Activated B cell treated with CpG ODN at 0.5 μM for 24 hours (primary cell): ENCODE measurements at regions not wholly inside any gene's neighbourhood (a gene's known extent, or its start where the extent isn't known, plus 50 kb on each side); places are given as distances from the start of the nearest gene placed in this dataset.

Experiments
- ATAC-seq: fragments of 200-7000 bp; cut with Tn5 transposase; one replicate; pipeline ENCODE4 v1.10.0; 2021; ENCODE audit warnings: low read depth, mild to moderate bottlenecking, moderate library complexity
- CTCF ChIA-PET: fragments of 350-600 bp; sonication (Branson Sonifier 250); formaldehyde crosslinking; loops from one replicate; lab custom pipeline; 2021; ENCODE audit warnings: antibody characterized with exemption; lab: Charles Lee
- POLR2A ChIA-PET: fragments of 350-600 bp; sonication (Branson Sonifier 250); formaldehyde crosslinking; loops from one replicate; lab custom pipeline; 2021; ENCODE audit warnings: antibody characterized with exemption; lab: Charles Lee
- DNase-seq: peaks from one replicate; pipeline ENCODE4 v3.0.0; 2022
- H3K27ac Mint-ChIP-seq: one replicate; pipeline ENCODE4 v1.8.0; 2020; ENCODE audit warnings: mixed read lengths
- H3K27me3 Mint-ChIP-seq: one replicate; pipeline ENCODE4 v1.8.0; 2021; ENCODE audit warnings: mixed read lengths
- H3K36me3 Mint-ChIP-seq: one replicate; pipeline ENCODE4 v1.8.0; 2021; ENCODE audit warnings: low read depth, mixed read lengths
- H3K4me1 Mint-ChIP-seq: one replicate; pipeline ENCODE4 v1.8.0; 2021; ENCODE audit warnings: mixed read lengths
- H3K4me3 Mint-ChIP-seq: one replicate; pipeline ENCODE4 v1.8.0; 2020; ENCODE audit warnings: mild to moderate bottlenecking, mixed read lengths
- H3K9me3 Mint-ChIP-seq: one replicate; pipeline ENCODE4 v1.8.0; 2020; ENCODE audit warnings: mixed read lengths
- CTCF ChIP-seq: fragments of 200-600 bp; IDR thresholded peaks from one replicate; pipeline ENCODE4 v1.8.0; 2022; ENCODE audit warnings: antibody characterized with exemption, mild to moderate bottlenecking
- intact Hi-C: fragments of 100-400 bp; cut with micrococcal nuclease; formaldehyde crosslinking; loops from one replicate; pipeline ENCODE4 v1.15.1; 2024

- H3K9me3 Mint-ChIP-seq: peaks cover 2% of the 10 kb centered on the region
- intact Hi-C loops: no loop called here
- no peak overlapping the region for H3K27ac Mint-ChIP-seq
- DNase-seq: no peak
- no peaks in the 10 kb centered on the region for H3K36me3 Mint-ChIP-seq
- ATAC-seq: no peak
- TF ChIP-seq CTCF: no peak
- ChIA-PET POLR2A (no interaction called here), CTCF (no interaction called here)
- peaks cover 8% of the 10 kb centered on the region for H3K27me3 Mint-ChIP-seq
- no peak overlapping the region for H3K4me3 Mint-ChIP-seq
- no peaks in the 10 kb centered on the region for H3K4me1 Mint-ChIP-seq
These were observed 240.5 kb upstream of the FANCL start for GRCh38 chr2:58481670-58482069.

GRCh38 chr2:58480141-58480540, 239.0 kb upstream of the FANCL start:
- Mint-ChIP-seq H3K4me1 (no peaks in the 10 kb centered on the region), H3K36me3 (no peaks in the 10 kb centered on the region), H3K4me3 (no peak overlapping the region), H3K9me3 (no peaks in the 10 kb centered on the region), H3K27me3 (peaks cover 10% of the 10 kb centered on the region), H3K27ac (no peak overlapping the region)
- no peak for TF ChIP-seq CTCF
- ATAC-seq (no peak), DNase-seq (no peak)
- ChIA-PET CTCF (no interaction called here), POLR2A (no interaction called here)
- intact Hi-C loops: no loop called here

- DNase-seq: no peak
- Mint-ChIP-seq H3K27me3 (peaks cover 10% of the 10 kb centered on the region), H3K4me3 (no peak overlapping the region), H3K27ac (no peak overlapping the region), H3K9me3 (no peaks in the 10 kb centered on the region), H3K4me1 (no peaks in the 10 kb centered on the region), H3K36me3 (no peaks in the 10 kb centered on the region)
- intact Hi-C loops: no loop called here
- no peak for TF ChIP-seq CTCF
- POLR2A ChIA-PET: no interaction called here
- CTCF ChIA-PET: no interaction called here
- no peak for ATAC-seq
These were observed 238.5 kb upstream of the FANCL start for GRCh38 chr2:58479535-58480140.

- Mint-ChIP-seq H3K27ac (no peak overlapping the region), H3K36me3 (no peaks in the 10 kb centered on the region), H3K4me1 (no peaks in the 10 kb centered on the region), H3K9me3 (no peaks in the 10 kb centered on the region), H3K4me3 (no peak overlapping the region), H3K27me3 (peaks cover 6% of the 10 kb centered on the region)
- TF ChIP-seq CTCF: no peak
- ChIA-PET CTCF (no interaction called here), POLR2A (no interaction called here)
- intact Hi-C loops: no loop called here
- DNase-seq (no peak), ATAC-seq (no peak)
These were observed 235.4 kb upstream of the FANCL start for GRCh38 chr2:58476556-58476955.

GRCh38 chr2:58475756-58476155, 234.6 kb upstream of the FANCL start:
- ChIA-PET POLR2A (no interaction called here), CTCF (no interaction called here)
- Mint-ChIP-seq H3K4me1 (no peaks in the 10 kb centered on the region), H3K36me3 (no peaks in the 10 kb centered on the region), H3K27ac (no peak overlapping the region), H3K27me3 (peaks cover 2% of the 10 kb centered on the region), H3K4me3 (no peak overlapping the region), H3K9me3 (no peaks in the 10 kb centered on the region)
- no peak for ATAC-seq
- TF ChIP-seq CTCF: no peak
- DNase-seq: no peak
- intact Hi-C loops: no loop called here
